ENCODE measurements at regions not wholly inside any gene's neighbourhood (a gene's known extent, or its start where the extent isn't known, plus 50 kb on each side); places are given as distances from the start of the nearest gene placed in this dataset.

DNA sequence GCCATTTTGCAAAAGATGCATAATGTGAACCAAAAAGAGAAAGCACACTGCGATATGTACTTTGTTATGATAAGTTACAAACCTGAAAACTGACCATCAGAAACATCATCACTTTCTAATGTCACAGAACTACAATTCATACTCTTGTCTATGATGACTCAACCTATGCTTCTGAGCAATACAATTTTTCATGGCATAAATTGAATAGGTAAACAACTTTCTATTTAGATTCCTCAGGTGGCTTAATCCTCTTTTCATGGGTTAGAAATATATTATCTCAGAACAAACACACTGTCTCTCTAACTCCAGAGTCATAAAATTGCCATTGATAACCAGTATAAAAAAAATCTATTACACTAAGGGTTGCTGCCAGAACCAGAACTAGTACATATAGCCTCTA lies 1715.0 kb upstream of the FLRT2 start:
- TF ChIP-seq CEBPB (IDR thresholded peaks at IDR 0.05) (no peak), KDM5A (IDR thresholded peaks at IDR 0.05) (no peak), RCOR1 (IDR thresholded peaks at IDR 0.05; ENCODE audit: low read depth, low read length) (no peak), MAX (IDR thresholded peaks at IDR 0.05) (no peak), JUNB (IDR thresholded peaks at IDR 0.05) (no peak)
- TF ChIP-seq, protein P1, sequence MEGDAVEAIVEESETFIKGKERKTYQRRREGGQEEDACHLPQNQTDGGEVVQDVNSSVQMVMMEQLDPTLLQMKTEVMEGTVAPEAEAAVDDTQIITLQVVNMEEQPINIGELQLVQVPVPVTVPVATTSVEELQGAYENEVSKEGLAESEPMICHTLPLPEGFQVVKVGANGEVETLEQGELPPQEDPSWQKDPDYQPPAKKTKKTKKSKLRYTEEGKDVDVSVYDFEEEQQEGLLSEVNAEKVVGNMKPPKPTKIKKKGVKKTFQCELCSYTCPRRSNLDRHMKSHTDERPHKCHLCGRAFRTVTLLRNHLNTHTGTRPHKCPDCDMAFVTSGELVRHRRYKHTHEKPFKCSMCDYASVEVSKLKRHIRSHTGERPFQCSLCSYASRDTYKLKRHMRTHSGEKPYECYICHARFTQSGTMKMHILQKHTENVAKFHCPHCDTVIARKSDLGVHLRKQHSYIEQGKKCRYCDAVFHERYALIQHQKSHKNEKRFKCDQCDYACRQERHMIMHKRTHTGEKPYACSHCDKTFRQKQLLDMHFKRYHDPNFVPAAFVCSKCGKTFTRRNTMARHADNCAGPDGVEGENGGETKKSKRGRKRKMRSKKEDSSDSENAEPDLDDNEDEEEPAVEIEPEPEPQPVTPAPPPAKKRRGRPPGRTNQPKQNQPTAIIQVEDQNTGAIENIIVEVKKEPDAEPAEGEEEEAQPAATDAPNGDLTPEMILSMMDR (IDR thresholded peaks at IDR 0.05): no peak
